OCI-LY7 (cell line): ENCODE measurements at regions not wholly inside any gene's neighbourhood (a gene's known extent, or its start where the extent isn't known, plus 50 kb on each side); places are given as distances from the start of the nearest gene placed in this dataset.

Experiments
- CTCF ChIP-seq: fragments of 200-600 bp; sonication (generic); conservative IDR thresholded peaks from 2 replicates; pipeline ENCODE4 v1.5.1; 2014; ENCODE audit warnings: mild to moderate bottlenecking, antibody characterized with exemption, low read length, moderate library complexity, mixed read lengths
- EZH2phosphoT487 ChIP-seq: fragments of 200-600 bp; sonication (generic); IDR thresholded peaks from 2 replicates; pipeline ENCODE4 v1.6.1; 2018; ENCODE audit warnings: low read depth, borderline replicate concordance, mild to moderate bottlenecking, mixed run types, antibody characterized with exemption, low read length, moderate library complexity, mixed read lengths

GRCh38 chr10:129035052-129035827, 431.8 kb upstream of the MGMT start:
- TF ChIP-seq CTCF (no peak), EZH2phosphoT487 (no peak)
